ENCODE measurements at regions not wholly inside any gene's neighbourhood (a gene's known extent, or its start where the extent isn't known, plus 50 kb on each side); places are given as distances from the start of the nearest gene placed in this dataset.

GRCh38 chr4:111652986-111653385 lies 492.3 kb upstream of the FAM241A start:
- no peak overlapping the region for H3K4me3 Mint-ChIP-seq (ENCODE audit: unreplicated experiment)
- BruUV-seq (replicated peaks) = no TSS peak
- H3K36me3 Mint-ChIP-seq (ENCODE audit: insufficient read depth, unreplicated experiment) = no peaks in the 10 kb centered on the region
- Histone ChIP-seq H3K27me3 (replicated peaks; ENCODE audit: control insufficient read depth, insufficient read depth, low read length) (no peaks in the 10 kb centered on the region), H3K4me1 (no peaks in the 10 kb centered on the region), H3K4me3 (ENCODE audit: low read depth, low read length) (no peak overlapping the region), H3K36me3 (ENCODE audit: control insufficient read depth, insufficient read depth, low read length) (no peaks in the 10 kb centered on the region), H3K9me3 (no peaks in the 10 kb centered on the region)
- no peak overlapping the region for H3K27ac Mint-ChIP-seq (ENCODE audit: unreplicated experiment)
- ChIA-PET CTCF (no interaction called here), POLR2A (no interaction called here)
- no peak for TF ChIP-seq CTCF (IDR thresholded peaks at IDR 0.05; ENCODE audit: insufficient read depth in 1 of 2, low read depth in 1 of 2, low read length in 1 of 2, severe bottlenecking in 1 of 2, unreplicated experiment in 1 of 2)
- peaks cover 10% of the 10 kb centered on the region for H3K27me3 Mint-ChIP-seq (ENCODE audit: insufficient read depth, unreplicated experiment)
- no peaks in the 10 kb centered on the region for H3K4me1 Mint-ChIP-seq (ENCODE audit: low read depth, unreplicated experiment)
- no peak for DNase-seq
- intact Hi-C loops (cut with micrococcal nuclease; ENCODE audit: unreplicated experiment) = no loop called here
- H3K9me3 Mint-ChIP-seq (ENCODE audit: unreplicated experiment) = no peaks in the 10 kb centered on the region

GRCh38 chr4:111662496-111662895 lies 482.8 kb upstream of the FAM241A start:
- H3K36me3 Mint-ChIP-seq (ENCODE audit: insufficient read depth, unreplicated experiment) = no peaks in the 10 kb centered on the region
- H3K9me3 Mint-ChIP-seq (ENCODE audit: unreplicated experiment) = peaks cover 11% of the 10 kb centered on the region
- no TSS peak for BruUV-seq (replicated peaks)
- DNase-seq = no peak
- H3K4me3 Mint-ChIP-seq (ENCODE audit: unreplicated experiment) = no peak overlapping the region
- no peak overlapping the region for H3K4me3 ChIP-seq (ENCODE audit: low read depth, low read length)
- TF ChIP-seq CTCF (IDR thresholded peaks at IDR 0.05; ENCODE audit: insufficient read depth in 1 of 2, low read depth in 1 of 2, low read length in 1 of 2, severe bottlenecking in 1 of 2, unreplicated experiment in 1 of 2) = no peak
- H3K36me3 ChIP-seq (ENCODE audit: control insufficient read depth, insufficient read depth, low read length) = no peaks in the 10 kb centered on the region
- ChIA-PET CTCF (no interaction called here), POLR2A (no interaction called here)
- peaks cover 3% of the 10 kb centered on the region for H3K27me3 Mint-ChIP-seq (ENCODE audit: insufficient read depth, unreplicated experiment)
- no peaks in the 10 kb centered on the region for H3K4me1 Mint-ChIP-seq (ENCODE audit: low read depth, unreplicated experiment)
- H3K27ac Mint-ChIP-seq (ENCODE audit: unreplicated experiment) = no peak overlapping the region
- no peaks in the 10 kb centered on the region; the same call in 1 of the 2 replicates for H3K27me3 ChIP-seq (replicated peaks; ENCODE audit: control insufficient read depth, insufficient read depth, low read length)
- intact Hi-C loops (cut with micrococcal nuclease; ENCODE audit: unreplicated experiment) = no loop called here
- no peaks in the 10 kb centered on the region for H3K4me1 ChIP-seq
- H3K9me3 ChIP-seq = no peaks in the 10 kb centered on the region

DNA sequence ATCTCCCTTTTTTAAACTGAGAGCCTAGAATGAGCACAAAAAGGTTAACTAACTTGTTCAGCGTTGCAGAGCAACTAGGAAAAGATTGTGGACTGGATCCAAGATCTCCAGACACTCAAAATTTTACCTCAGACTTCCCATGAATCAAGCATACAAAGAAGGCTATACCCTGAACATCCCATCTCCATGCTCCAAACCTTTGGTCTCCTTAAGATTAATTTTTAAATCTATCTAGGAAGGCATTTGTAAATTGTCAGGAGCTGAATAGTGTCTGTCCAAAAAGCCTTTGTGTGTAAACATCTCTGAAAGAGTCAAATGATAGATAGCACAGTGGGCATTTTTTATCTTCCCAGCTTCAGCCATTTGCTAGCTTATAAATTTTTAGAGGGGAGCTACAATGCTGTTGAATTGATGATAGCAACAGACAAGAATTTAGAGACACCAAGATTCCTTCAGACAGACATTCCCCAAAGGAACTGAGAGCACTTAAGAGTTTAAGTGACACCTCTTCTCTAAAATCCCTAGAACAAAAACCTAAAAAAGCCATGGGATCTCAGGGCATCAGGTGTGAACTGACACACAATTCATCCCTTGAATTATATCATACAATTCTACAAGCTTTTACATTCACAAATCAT lies 480.8 kb upstream of the FAM241A start:
- no peaks in the 10 kb centered on the region for H3K36me3 ChIP-seq (ENCODE audit: control insufficient read depth, insufficient read depth, low read length)
- Mint-ChIP-seq H3K36me3 (ENCODE audit: insufficient read depth, unreplicated experiment) (no peaks in the 10 kb centered on the region), H3K27me3 (ENCODE audit: insufficient read depth, unreplicated experiment) (peaks cover 3% of the 10 kb centered on the region), H3K27ac (ENCODE audit: unreplicated experiment) (no peak overlapping the region), H3K4me1 (ENCODE audit: low read depth, unreplicated experiment) (no peaks in the 10 kb centered on the region), H3K9me3 (ENCODE audit: unreplicated experiment) (peaks cover 11% of the 10 kb centered on the region), H3K4me3 (ENCODE audit: unreplicated experiment) (no peak overlapping the region)
- ChIA-PET POLR2A (no interaction called here), CTCF (no interaction called here)
- H3K27me3 ChIP-seq (replicated peaks; ENCODE audit: control insufficient read depth, insufficient read depth, low read length) = no peaks in the 10 kb centered on the region; the same call in 1 of the 2 replicates
- H3K4me1 ChIP-seq = no peaks in the 10 kb centered on the region
- no TSS peak for BruUV-seq (replicated peaks)
- H3K4me3 ChIP-seq (ENCODE audit: low read depth, low read length) = no peak overlapping the region
- intact Hi-C loops (cut with micrococcal nuclease; ENCODE audit: unreplicated experiment) = no loop called here
- TF ChIP-seq CTCF (IDR thresholded peaks at IDR 0.05; ENCODE audit: insufficient read depth in 1 of 2, low read depth in 1 of 2, low read length in 1 of 2, severe bottlenecking in 1 of 2, unreplicated experiment in 1 of 2) = no peak
- H3K9me3 ChIP-seq = no peaks in the 10 kb centered on the region
- no peak for DNase-seq
